GM18951 (cell line): ENCODE measurements at regions not wholly inside any gene's neighbourhood (a gene's known extent, or its start where the extent isn't known, plus 50 kb on each side); places are given as distances from the start of the nearest gene placed in this dataset.

Source experiments
- POLR2A ChIP-seq: IDR thresholded peaks from 4 replicates; pipeline ENCODE4 v1.6.1; 2011; ENCODE audit warnings: mild to moderate bottlenecking; ENCODE audit not compliant: insufficient read length, insufficient read depth; ENCODE audit errors: extremely low read depth
- in situ Hi-C: fragments of 300-500 bp; cut with MboI; formaldehyde crosslinking; loops from one replicate; pipeline ENCODE4 v1.12.0; 2022; ENCODE audit warnings: low sequenced_read_pairs, mixed read lengths, inconsistent platforms; ENCODE audit not compliant: unreplicated experiment

GRCh38 chr6:19734061-19734460 lies 103.1 kb upstream of the ID4 start:
- in situ Hi-C loops = no loop called here
- TF ChIP-seq POLR2A = no peak

- no peak for TF ChIP-seq POLR2A
- in situ Hi-C loops = no loop called here
Observed at GRCh38 chr6:19734519-19734918, 102.7 kb upstream of the ID4 start.

GRCh38 chr6:19736066-19736465 lies 101.1 kb upstream of the ID4 start:
- TF ChIP-seq POLR2A = no peak
- in situ Hi-C loops = no loop called here

- TF ChIP-seq POLR2A = no peak
- in situ Hi-C loops = no loop called here
Observed at GRCh38 chr6:19738010-19738409, 99.2 kb upstream of the ID4 start.

- TF ChIP-seq POLR2A = no peak
- in situ Hi-C loops = no loop called here
Observed at GRCh38 chr6:19749722-19750121, 87.4 kb upstream of the ID4 start.

GRCh38 chr6:19752746-19753145 lies 84.4 kb upstream of the ID4 start:
- TF ChIP-seq POLR2A = no peak
- in situ Hi-C loops = no loop called here

- TF ChIP-seq POLR2A = no peak
- in situ Hi-C loops = no loop called here
Observed at GRCh38 chr6:19753826-19754225, 83.3 kb upstream of the ID4 start.

GRCh38 chr6:19754686-19755085 lies 82.5 kb upstream of the ID4 start:
- no peak for TF ChIP-seq POLR2A
- in situ Hi-C loops = no loop called here

- in situ Hi-C loops = no loop called here
- TF ChIP-seq POLR2A = no peak
Observed at GRCh38 chr6:19755181-19755580, 82.0 kb upstream of the ID4 start.

- TF ChIP-seq POLR2A = no peak
Observed at GRCh38 chr6:19757036-19757435, 80.1 kb upstream of the ID4 start.

GRCh38 chr6:19759117-19759880 lies 77.9 kb upstream of the ID4 start:
- in situ Hi-C loops = no loop called here
- TF ChIP-seq POLR2A = no peak

More at GRCh38 chr6:19757036-19757435, 80.1 kb upstream of the ID4 start:
- in situ Hi-C loops = no loop called here

GRCh38 chr6:19761121-19761520 lies 76.0 kb upstream of the ID4 start:
- TF ChIP-seq POLR2A = no peak
- in situ Hi-C loops = no loop called here

GRCh38 chr6:19771753-19772336 lies 65.3 kb upstream of the ID4 start:
- in situ Hi-C loops = no loop called here
- TF ChIP-seq POLR2A = no peak

GRCh38 chr6:19772891-19773290 lies 64.3 kb upstream of the ID4 start:
- in situ Hi-C loops = no loop called here
- TF ChIP-seq POLR2A = no peak
